Lower leg skin (tissue), 3 donors: ENCODE measurements at regions not wholly inside any gene's neighbourhood (a gene's known extent, or its start where the extent isn't known, plus 50 kb on each side); places are given as distances from the start of the nearest gene placed in this dataset.
"Not testable (repeated sequence)": the region's sequence is repeated elsewhere in the genome, so short reads cannot be mapped to it uniquely, and the experiment has no call there.

Experiments used
- CTCF ChIP-seq, 3 donors: fragments of 450-650 bp; IDR thresholded peaks; one replicate each; pipeline ENCODE4 v1.5.1; 2016; ENCODE audit warnings: antibody characterized with exemption in 3 of 3, mild to moderate bottlenecking in 3 of 3, moderate library complexity in 2 of 3
- POLR2A ChIP-seq, 2 donors: fragments of 450-650 bp; IDR thresholded peaks; one replicate each; pipeline ENCODE4 v1.6.1; 2016 to 2017; ENCODE audit warnings: antibody characterized with exemption in 2 of 2, mild to moderate bottlenecking in 1 of 2, moderate library complexity in 1 of 2

- TF ChIP-seq CTCF, POLR2A (IDR thresholded peaks at IDR 0.05): not testable (repeated sequence)
Measured at GRCh38 chr7:68231011-68231410, 1234.4 kb downstream of the TYW1 start.
